ENCODE measurements at regions not wholly inside any gene's neighbourhood (a gene's known extent, or its start where the extent isn't known, plus 50 kb on each side); places are given as distances from the start of the nearest gene placed in this dataset.

GRCh38 chr10:113480081-113480360, 72.8 kb upstream of the HABP2 start:
- H3K36me3 ChIP-seq (replicated peaks in 1 of 2): no peaks in the 10 kb centered on the region
- 38 to 52% (median 46%) methylated on average over 1 of the region's 1 CpG for WGBS, 4 donors
- H3K27me3 ChIP-seq: no peaks in the 10 kb centered on the region
- no peak overlapping the region for H3K4me3 ChIP-seq
- H3K4me1 ChIP-seq (replicated peaks in 1 of 2): no peaks in the 10 kb centered on the region
- H3K27ac ChIP-seq: no peak overlapping the region
- TF ChIP-seq POLR2A (IDR thresholded peaks at IDR 0.05): no peak
- TF ChIP-seq, protein P1, sequence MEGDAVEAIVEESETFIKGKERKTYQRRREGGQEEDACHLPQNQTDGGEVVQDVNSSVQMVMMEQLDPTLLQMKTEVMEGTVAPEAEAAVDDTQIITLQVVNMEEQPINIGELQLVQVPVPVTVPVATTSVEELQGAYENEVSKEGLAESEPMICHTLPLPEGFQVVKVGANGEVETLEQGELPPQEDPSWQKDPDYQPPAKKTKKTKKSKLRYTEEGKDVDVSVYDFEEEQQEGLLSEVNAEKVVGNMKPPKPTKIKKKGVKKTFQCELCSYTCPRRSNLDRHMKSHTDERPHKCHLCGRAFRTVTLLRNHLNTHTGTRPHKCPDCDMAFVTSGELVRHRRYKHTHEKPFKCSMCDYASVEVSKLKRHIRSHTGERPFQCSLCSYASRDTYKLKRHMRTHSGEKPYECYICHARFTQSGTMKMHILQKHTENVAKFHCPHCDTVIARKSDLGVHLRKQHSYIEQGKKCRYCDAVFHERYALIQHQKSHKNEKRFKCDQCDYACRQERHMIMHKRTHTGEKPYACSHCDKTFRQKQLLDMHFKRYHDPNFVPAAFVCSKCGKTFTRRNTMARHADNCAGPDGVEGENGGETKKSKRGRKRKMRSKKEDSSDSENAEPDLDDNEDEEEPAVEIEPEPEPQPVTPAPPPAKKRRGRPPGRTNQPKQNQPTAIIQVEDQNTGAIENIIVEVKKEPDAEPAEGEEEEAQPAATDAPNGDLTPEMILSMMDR (IDR thresholded peaks at IDR 0.05): no peak
- H3K9me3 ChIP-seq (replicated peaks in 1 of 3): peaks cover 0 to 13% (median 0%) of the 10 kb centered on the region in 3 donors
- intact Hi-C loops (cut with DNase I): no loop called here
- DNase-seq: no peak

GRCh38 chr10:113480851-113481502, 71.9 kb upstream of the HABP2 start:
- 71 to 78% (median 74%) methylated on average over 6 of the region's 6 CpGs for WGBS, 4 donors
- Histone ChIP-seq H3K27ac (no peak overlapping the region), H3K27me3 (no peaks in the 10 kb centered on the region), H3K4me3 (no peak overlapping the region), H3K36me3 (replicated peaks in 1 of 2) (no peaks in the 10 kb centered on the region), H3K9me3 (replicated peaks in 1 of 3) (peaks cover 0 to 13% (median 0%) of the 10 kb centered on the region in 3 donors), H3K4me1 (replicated peaks in 1 of 2) (no peaks in the 10 kb centered on the region)
- TF ChIP-seq, protein P1 (IDR thresholded peaks at IDR 0.05): no peak
- TF ChIP-seq POLR2A (IDR thresholded peaks at IDR 0.05): no peak
- intact Hi-C loops (cut with DNase I): no loop called here
- no peak for DNase-seq

- WGBS, 4 donors: 62 to 79% (median 70%) methylated on average over 2 of the region's 2 CpGs
- Histone ChIP-seq H3K4me1 (replicated peaks in 1 of 2) (no peaks in the 10 kb centered on the region), H3K27me3 (no peaks in the 10 kb centered on the region), H3K27ac (no peak overlapping the region), H3K9me3 (replicated peaks in 1 of 3) (peaks cover 0 to 10% (median 0%) of the 10 kb centered on the region in 3 donors), H3K36me3 (replicated peaks in 1 of 2) (no peaks in the 10 kb centered on the region), H3K4me3 (no peak overlapping the region)
- no peak for DNase-seq
- no peak for TF ChIP-seq POLR2A (IDR thresholded peaks at IDR 0.05)
- TF ChIP-seq, protein P1 (IDR thresholded peaks at IDR 0.05): no peak
- intact Hi-C loops (cut with DNase I): no loop called here
Observed at GRCh38 chr10:113484487-113484886, 68.4 kb upstream of the HABP2 start.

DNA sequence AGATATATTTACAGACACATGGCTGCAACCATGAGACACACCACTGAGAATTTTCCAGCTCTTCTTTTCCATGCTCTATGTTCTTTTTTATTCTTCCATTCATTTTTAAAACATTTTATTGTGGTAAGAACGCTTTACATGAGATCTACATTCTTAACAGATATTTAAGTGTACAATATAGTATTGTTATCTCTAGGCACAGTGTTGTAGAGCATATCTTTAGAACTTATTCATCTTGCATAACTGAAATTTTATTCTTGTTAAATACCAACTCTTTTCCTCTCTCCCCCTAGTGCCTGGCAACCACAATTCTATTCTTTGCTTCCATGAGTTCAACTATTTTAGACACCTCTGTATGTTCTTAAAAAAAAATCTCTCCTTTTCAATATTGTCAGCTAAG, 67.1 kb upstream of the HABP2 start:
- H3K9me3 ChIP-seq (replicated peaks in 1 of 3): no peaks in the 10 kb centered on the region
- no peaks in the 10 kb centered on the region for H3K27me3 ChIP-seq
- H3K4me3 ChIP-seq: no peak overlapping the region
- DNase-seq: no peak
- H3K4me1 ChIP-seq (replicated peaks in 1 of 2): no peaks in the 10 kb centered on the region
- intact Hi-C loops (cut with DNase I): no loop called here
- 58 to 83% (median 66%) methylated on average over 1 of the region's 1 CpG for WGBS, 4 donors
- TF ChIP-seq, protein P1 (IDR thresholded peaks at IDR 0.05): no peak
- no peak for TF ChIP-seq POLR2A (IDR thresholded peaks at IDR 0.05)
- no peaks in the 10 kb centered on the region for H3K36me3 ChIP-seq (replicated peaks in 1 of 2)
- no peak overlapping the region for H3K27ac ChIP-seq
